ENCODE measurements at regions not wholly inside any gene's neighbourhood (a gene's known extent, or its start where the extent isn't known, plus 50 kb on each side); places are given as distances from the start of the nearest gene placed in this dataset.
A peak's percentile ranks its signal among the peaks of the same experiment; 100 is the strongest.

- no peak for TF ChIP-seq REST (IDR thresholded peaks at IDR 0.05; ENCODE audit: low read depth, low read length)
- no peak for TF ChIP-seq RXRA (IDR thresholded peaks at IDR 0.05; ENCODE audit: borderline replicate concordance, low read depth)
- TF ChIP-seq MEF2A (IDR thresholded peaks at IDR 0.05; ENCODE audit: borderline replicate concordance, low read depth) = no peak
- TF ChIP-seq RAD21 (IDR thresholded peaks at IDR 0.05; ENCODE audit: low read length) = no peak
- no peak for TF ChIP-seq FOXM1 (IDR thresholded peaks at IDR 0.05; ENCODE audit: low read depth)
- no peak for TF ChIP-seq EZH2phosphoT487 (IDR thresholded peaks at IDR 0.05; ENCODE audit: borderline replicate concordance, low read depth)
These were observed 96.7 kb upstream of the CCDC196 start (continued) for GRCh38 chr14:66389481-66389880.

GRCh38 chr14:66395300-66395699 lies 90.9 kb upstream of the CCDC196 start:
- Histone ChIP-seq H3F3A (replicated peaks; ENCODE audit: insufficient read depth) (no peaks in the 10 kb centered on the region), H3K9me2 (no peaks in the 10 kb centered on the region), H3K27ac (ENCODE audit: low read depth in 2 of 2, low read length in 1 of 2) (no peak overlapping the region), H3K4me3 (ENCODE audit: low read depth in 2 of 2, low read length in 1 of 2) (no peak overlapping the region), H3K9me3 (no peaks in the 10 kb centered on the region), H3K4me1 (ENCODE audit: control insufficient read depth in 1 of 2, insufficient read depth in 2 of 2, low read depth in 1 of 2, low read length in 1 of 2) (no peaks in the 10 kb centered on the region), H3K36me3 (replicated peaks in 1 of 2; ENCODE audit: control insufficient read depth in 1 of 2, insufficient read depth in 2 of 2, low read length in 1 of 2) (no peaks in the 10 kb centered on the region), H3K9ac (no peak overlapping the region), H4K20me1 (ENCODE audit: insufficient read depth) (no peaks in the 10 kb centered on the region), H2AFZ (ENCODE audit: low read depth) (no peak overlapping the region), H3K79me2 (ENCODE audit: insufficient read depth) (no peaks in the 10 kb centered on the region), H3K27me3 (ENCODE audit: insufficient read depth) (no peaks in the 10 kb centered on the region), H3K4me2 (no peak overlapping the region)
- no peak for DNase-seq
- ChIA-PET POLR2A (no interaction called here), CTCF (interaction anchor here (1.0 to 1.2 kb wide), 2 partner anchors 33 to 117 kb away, joined by 3 read pairs; no protein-coding TSS in a partner anchor)
- TF ChIP-seq PBX3 (IDR thresholded peaks at IDR 0.05) (no peak), TCF12 (IDR thresholded peaks at IDR 0.05) (no peak), NRF1 (IDR thresholded peaks at IDR 0.05; ENCODE audit: low read depth, low read length) (no peak), RAD21 (IDR thresholded peaks at IDR 0.05; ENCODE audit: low read length) (peak; percentile 41), TEAD4 (IDR thresholded peaks at IDR 0.05; ENCODE audit: borderline replicate concordance, insufficient read depth) (no peak)
- WGBS (ENCODE audit: low lambda C conversion rate) = 0% methylated on average over 1 of the region's 1 CpG

GRCh38 chr14:66396164-66396563 lies 90.0 kb upstream of the CCDC196 start:
- POLR2A ChIA-PET = no interaction called here

More at GRCh38 chr14:66396164-66396563, 90.0 kb upstream of the CCDC196 start:
- Histone ChIP-seq H3K9me2 (no peaks in the 10 kb centered on the region), H4K20me1 (ENCODE audit: insufficient read depth) (no peaks in the 10 kb centered on the region), H3K27ac (ENCODE audit: low read depth in 2 of 2, low read length in 1 of 2) (no peak overlapping the region), H2AFZ (ENCODE audit: low read depth) (no peak overlapping the region), H3K27me3 (ENCODE audit: insufficient read depth) (no peaks in the 10 kb centered on the region), H3K4me1 (ENCODE audit: control insufficient read depth in 1 of 2, insufficient read depth in 2 of 2, low read depth in 1 of 2, low read length in 1 of 2) (no peaks in the 10 kb centered on the region), H3K4me3 (ENCODE audit: low read depth in 2 of 2, low read length in 1 of 2) (no peak overlapping the region), H3K9me3 (no peaks in the 10 kb centered on the region), H3K36me3 (replicated peaks in 1 of 2; ENCODE audit: control insufficient read depth in 1 of 2, insufficient read depth in 2 of 2, low read length in 1 of 2) (no peaks in the 10 kb centered on the region), H3K79me2 (ENCODE audit: insufficient read depth) (no peaks in the 10 kb centered on the region), H3F3A (replicated peaks; ENCODE audit: insufficient read depth) (no peaks in the 10 kb centered on the region), H3K4me2 (no peak overlapping the region), H3K9ac (no peak overlapping the region)
- 34% methylated on average over 4 of the region's 4 CpGs for WGBS (ENCODE audit: low lambda C conversion rate)
- CTCF ChIA-PET = no interaction called here
- TF ChIP-seq CHD2 (IDR thresholded peaks at IDR 0.05; ENCODE audit: low read length, partially characterized antibody) (no peak), POLR2AphosphoS5 (IDR thresholded peaks at IDR 0.05; ENCODE audit: low read depth, low read length) (no peak), FOSL2 (IDR thresholded peaks at IDR 0.05; ENCODE audit: borderline replicate concordance, low read depth) (no peak), SMC3 (IDR thresholded peaks at IDR 0.05; ENCODE audit: low read depth, low read length) (no peak), IRF3 (IDR thresholded peaks at IDR 0.05; ENCODE audit: low read depth, low read length) (no peak), MAX (IDR thresholded peaks at IDR 0.05; ENCODE audit: low read depth) (no peak), ZBTB33 (IDR thresholded peaks at IDR 0.05; ENCODE audit: borderline replicate concordance, low read depth) (no peak)
- no peak for DNase-seq

All from SK-N-SH (cell line).